ENCODE measurements at regions not wholly inside any gene's neighbourhood (a gene's known extent, or its start where the extent isn't known, plus 50 kb on each side); places are given as distances from the start of the nearest gene placed in this dataset.

GRCh38 chr10:130230036-130230435 lies 93.8 kb downstream of the GLRX3 start:
- Histone ChIP-seq H3K27ac (ENCODE audit: low read depth, low read length) (no peak overlapping the region), H3K27me3 (ENCODE audit: control insufficient read depth, insufficient read depth, low read length) (no peaks in the 10 kb centered on the region), H3K9ac (ENCODE audit: low read length) (no peak overlapping the region), H3K4me1 (ENCODE audit: control insufficient read depth, insufficient read depth, low read length) (no peaks in the 10 kb centered on the region), H3K36me3 (ENCODE audit: control insufficient read depth, insufficient read depth, low read length) (no peaks in the 10 kb centered on the region), H3K9me3 (ENCODE audit: control insufficient read depth, insufficient read depth, low read depth, low read length) (peaks cover 21% of the 10 kb centered on the region), H3K4me3 (ENCODE audit: low read depth, low read length) (no peak overlapping the region)

- Histone ChIP-seq H3K9me3 (ENCODE audit: control insufficient read depth, insufficient read depth, low read depth, low read length) (peaks cover 21% of the 10 kb centered on the region), H3K36me3 (ENCODE audit: control insufficient read depth, insufficient read depth, low read length) (no peaks in the 10 kb centered on the region), H3K27me3 (ENCODE audit: control insufficient read depth, insufficient read depth, low read length) (no peaks in the 10 kb centered on the region), H3K27ac (ENCODE audit: low read depth, low read length) (no peak overlapping the region), H3K9ac (ENCODE audit: low read length) (no peak overlapping the region), H3K4me1 (ENCODE audit: control insufficient read depth, insufficient read depth, low read length) (no peaks in the 10 kb centered on the region), H3K4me3 (ENCODE audit: low read depth, low read length) (no peak overlapping the region)
Measured at GRCh38 chr10:130230611-130231010, 94.4 kb downstream of the GLRX3 start.

- Histone ChIP-seq H3K9ac (ENCODE audit: low read length) (no peak overlapping the region), H3K4me1 (ENCODE audit: control insufficient read depth, insufficient read depth, low read length) (no peaks in the 10 kb centered on the region), H3K27ac (ENCODE audit: low read depth, low read length) (no peak overlapping the region), H3K4me3 (ENCODE audit: low read depth, low read length) (no peak overlapping the region), H3K27me3 (ENCODE audit: control insufficient read depth, insufficient read depth, low read length) (no peaks in the 10 kb centered on the region), H3K9me3 (ENCODE audit: control insufficient read depth, insufficient read depth, low read depth, low read length) (peaks cover 21% of the 10 kb centered on the region), H3K36me3 (ENCODE audit: control insufficient read depth, insufficient read depth, low read length) (no peaks in the 10 kb centered on the region)
Measured at GRCh38 chr10:130231251-130231741, 95.1 kb downstream of the GLRX3 start.

GRCh38 chr10:130232166-130233034 lies 96.2 kb downstream of the GLRX3 start:
- Histone ChIP-seq H3K4me3 (ENCODE audit: low read depth, low read length) (no peak overlapping the region), H3K27ac (ENCODE audit: low read depth, low read length) (no peak overlapping the region), H3K27me3 (ENCODE audit: control insufficient read depth, insufficient read depth, low read length) (no peaks in the 10 kb centered on the region), H3K9ac (ENCODE audit: low read length) (no peak overlapping the region), H3K36me3 (ENCODE audit: control insufficient read depth, insufficient read depth, low read length) (no peaks in the 10 kb centered on the region), H3K9me3 (ENCODE audit: control insufficient read depth, insufficient read depth, low read depth, low read length) (peaks cover 13% of the 10 kb centered on the region), H3K4me1 (ENCODE audit: control insufficient read depth, insufficient read depth, low read length) (no peaks in the 10 kb centered on the region)

- Histone ChIP-seq H3K4me3 (ENCODE audit: low read depth, low read length) (no peak overlapping the region), H3K9ac (ENCODE audit: low read length) (no peak overlapping the region), H3K27ac (ENCODE audit: low read depth, low read length) (no peak overlapping the region), H3K36me3 (ENCODE audit: control insufficient read depth, insufficient read depth, low read length) (no peaks in the 10 kb centered on the region), H3K27me3 (ENCODE audit: control insufficient read depth, insufficient read depth, low read length) (no peaks in the 10 kb centered on the region), H3K9me3 (ENCODE audit: control insufficient read depth, insufficient read depth, low read depth, low read length) (peaks cover 7% of the 10 kb centered on the region), H3K4me1 (ENCODE audit: control insufficient read depth, insufficient read depth, low read length) (no peaks in the 10 kb centered on the region)
Measured at GRCh38 chr10:130233035-130233360, 96.8 kb downstream of the GLRX3 start.

GRCh38 chr10:130233426-130233825 lies 97.2 kb downstream of the GLRX3 start:
- H3K27ac ChIP-seq (ENCODE audit: low read depth, low read length): no peak overlapping the region
- H3K36me3 ChIP-seq (ENCODE audit: control insufficient read depth, insufficient read depth, low read length): no peaks in the 10 kb centered on the region
- no peaks in the 10 kb centered on the region for H3K4me1 ChIP-seq (ENCODE audit: control insufficient read depth, insufficient read depth, low read length)
- H3K9me3 ChIP-seq (ENCODE audit: control insufficient read depth, insufficient read depth, low read depth, low read length): peaks cover 2% of the 10 kb centered on the region
- no peaks in the 10 kb centered on the region for H3K27me3 ChIP-seq (ENCODE audit: control insufficient read depth, insufficient read depth, low read length)
- H3K4me3 ChIP-seq (ENCODE audit: low read depth, low read length): no peak overlapping the region
- no peak overlapping the region for H3K9ac ChIP-seq (ENCODE audit: low read length)

GRCh38 chr10:130234171-130234965 lies 98.2 kb downstream of the GLRX3 start:
- no peaks in the 10 kb centered on the region for H3K4me1 ChIP-seq (ENCODE audit: control insufficient read depth, insufficient read depth, low read length)
- H3K9ac ChIP-seq (ENCODE audit: low read length): no peak overlapping the region
- no peak overlapping the region for H3K4me3 ChIP-seq (ENCODE audit: low read depth, low read length)
- no peaks in the 10 kb centered on the region for H3K27me3 ChIP-seq (ENCODE audit: control insufficient read depth, insufficient read depth, low read length)
- H3K36me3 ChIP-seq (ENCODE audit: control insufficient read depth, insufficient read depth, low read length): no peaks in the 10 kb centered on the region
- no peaks in the 10 kb centered on the region for H3K9me3 ChIP-seq (ENCODE audit: control insufficient read depth, insufficient read depth, low read depth, low read length)
- no peak overlapping the region for H3K27ac ChIP-seq (ENCODE audit: low read depth, low read length)

GRCh38 chr10:130236711-130237110 lies 100.5 kb downstream of the GLRX3 start:
- no peaks in the 10 kb centered on the region for H3K36me3 ChIP-seq (ENCODE audit: control insufficient read depth, insufficient read depth, low read length)
- H3K27ac ChIP-seq (ENCODE audit: low read depth, low read length): no peak overlapping the region
- no peaks in the 10 kb centered on the region for H3K27me3 ChIP-seq (ENCODE audit: control insufficient read depth, insufficient read depth, low read length)
- no peaks in the 10 kb centered on the region for H3K4me1 ChIP-seq (ENCODE audit: control insufficient read depth, insufficient read depth, low read length)
- no peak overlapping the region for H3K4me3 ChIP-seq (ENCODE audit: low read depth, low read length)
- H3K9me3 ChIP-seq (ENCODE audit: control insufficient read depth, insufficient read depth, low read depth, low read length): peaks cover 4% of the 10 kb centered on the region
- no peak overlapping the region for H3K9ac ChIP-seq (ENCODE audit: low read length)

- Histone ChIP-seq H3K9me3 (ENCODE audit: control insufficient read depth, insufficient read depth, low read depth, low read length) (peaks cover 4% of the 10 kb centered on the region), H3K27ac (ENCODE audit: low read depth, low read length) (no peak overlapping the region), H3K36me3 (ENCODE audit: control insufficient read depth, insufficient read depth, low read length) (no peaks in the 10 kb centered on the region), H3K9ac (ENCODE audit: low read length) (no peak overlapping the region), H3K27me3 (ENCODE audit: control insufficient read depth, insufficient read depth, low read length) (no peaks in the 10 kb centered on the region), H3K4me3 (ENCODE audit: low read depth, low read length) (no peak overlapping the region), H3K4me1 (ENCODE audit: control insufficient read depth, insufficient read depth, low read length) (no peaks in the 10 kb centered on the region)
Measured at GRCh38 chr10:130240409-130240808, 104.2 kb downstream of the GLRX3 start.

GRCh38 chr10:130242513-130242912 lies 106.3 kb downstream of the GLRX3 start:
- no peak overlapping the region for H3K27ac ChIP-seq (ENCODE audit: low read depth, low read length)
- H3K36me3 ChIP-seq (ENCODE audit: control insufficient read depth, insufficient read depth, low read length): no peaks in the 10 kb centered on the region
- H3K4me3 ChIP-seq (ENCODE audit: low read depth, low read length): no peak overlapping the region
- H3K9ac ChIP-seq (ENCODE audit: low read length): no peak overlapping the region
- peaks cover 4% of the 10 kb centered on the region for H3K9me3 ChIP-seq (ENCODE audit: control insufficient read depth, insufficient read depth, low read depth, low read length)
- H3K4me1 ChIP-seq (ENCODE audit: control insufficient read depth, insufficient read depth, low read length): no peaks in the 10 kb centered on the region
- H3K27me3 ChIP-seq (ENCODE audit: control insufficient read depth, insufficient read depth, low read length): no peaks in the 10 kb centered on the region

GRCh38 chr10:130243015-130243414 lies 106.8 kb downstream of the GLRX3 start:
- H3K4me1 ChIP-seq (ENCODE audit: control insufficient read depth, insufficient read depth, low read length): no peaks in the 10 kb centered on the region
- H3K27ac ChIP-seq (ENCODE audit: low read depth, low read length): no peak overlapping the region
- H3K9ac ChIP-seq (ENCODE audit: low read length): no peak overlapping the region
- H3K36me3 ChIP-seq (ENCODE audit: control insufficient read depth, insufficient read depth, low read length): no peaks in the 10 kb centered on the region
- no peak overlapping the region for H3K4me3 ChIP-seq (ENCODE audit: low read depth, low read length)
- H3K27me3 ChIP-seq (ENCODE audit: control insufficient read depth, insufficient read depth, low read length): no peaks in the 10 kb centered on the region
- H3K9me3 ChIP-seq (ENCODE audit: control insufficient read depth, insufficient read depth, low read depth, low read length): peaks cover 4% of the 10 kb centered on the region
